CD8-positive, alpha-beta memory T cell (primary cell): ENCODE measurements at regions not wholly inside any gene's neighbourhood (a gene's known extent, or its start where the extent isn't known, plus 50 kb on each side); places are given as distances from the start of the nearest gene placed in this dataset.

Source experiments
- CTCF ChIA-PET: fragments of 350-600 bp; sonication (Branson Sonifier 250); formaldehyde crosslinking; loops from one replicate; lab custom pipeline; 2021; ENCODE audit warnings: antibody characterized with exemption; lab: Charles Lee
- POLR2A ChIA-PET: fragments of 350-600 bp; sonication (Branson Sonifier 250); formaldehyde crosslinking; loops from one replicate; lab custom pipeline; 2021; ENCODE audit warnings: antibody characterized with exemption; lab: Charles Lee
- DNase-seq, 5 donors: peaks; one replicate each; pipeline versions ENCODE4 v3.0.0 to v3.0.0-alpha.2; 2020 to 2022; ENCODE audit warnings: mixed read lengths in 1 of 5
- H3K27ac ChIP-seq: one replicate; pipeline ENCODE4 v1.7.0; 2013; ENCODE audit warnings: low read depth, mild to moderate bottlenecking, low read length, moderate library complexity
- H3K27me3 ChIP-seq: 2 replicates; pipeline ENCODE4 v1.7.0; 2013; ENCODE audit warnings: low read length, mild to moderate bottlenecking; ENCODE audit not compliant: insufficient read depth, poor library complexity, severe bottlenecking
- H3K36me3 ChIP-seq: 2 replicates; pipeline ENCODE4 v1.7.0; 2013; ENCODE audit warnings: mild to moderate bottlenecking, low read length, moderate library complexity; ENCODE audit not compliant: insufficient read depth
- H3K4me1 ChIP-seq: 2 replicates; pipeline ENCODE4 v1.7.0; 2013; ENCODE audit warnings: mild to moderate bottlenecking, low read length, moderate library complexity; ENCODE audit not compliant: insufficient read depth
- H3K4me3 ChIP-seq: 2 replicates; pipeline ENCODE4 v1.7.0; 2013; ENCODE audit warnings: mild to moderate bottlenecking, low read length
- H3K9me3 ChIP-seq: 2 replicates; pipeline ENCODE4 v1.7.0; 2013; ENCODE audit warnings: mild to moderate bottlenecking, low read length
- H3K27ac Mint-ChIP-seq, 8 donors: one replicate each; pipeline ENCODE4 v1.8.0; 2020 to 2021; ENCODE audit warnings: mixed read lengths in 8 of 8, mild to moderate bottlenecking in 6 of 8, inconsistent platforms in 3 of 8, moderate library complexity in 3 of 8
- H3K27me3 Mint-ChIP-seq, 2 donors: one replicate each; pipeline ENCODE4 v1.8.0; 2020 to 2021; ENCODE audit warnings: mixed read lengths in 2 of 2, mild to moderate bottlenecking in 1 of 2, moderate library complexity in 1 of 2
- H3K36me3 Mint-ChIP-seq, 3 donors: one replicate each; pipeline ENCODE4 v1.8.0; 2020 to 2021; ENCODE audit warnings: mixed read lengths in 3 of 3, inconsistent platforms in 1 of 3, mild to moderate bottlenecking in 1 of 3
- H3K4me1 Mint-ChIP-seq, 3 donors: one replicate each; pipeline ENCODE4 v1.8.0; 2020 to 2021; ENCODE audit warnings: mixed read lengths in 3 of 3, inconsistent platforms in 1 of 3, mild to moderate bottlenecking in 1 of 3
- H3K4me3 Mint-ChIP-seq, 7 donors: one replicate each; pipeline ENCODE4 v1.8.0; 2020 to 2021; ENCODE audit warnings: mixed read lengths in 7 of 7, mild to moderate bottlenecking in 6 of 7, moderate library complexity in 4 of 7, inconsistent platforms in 2 of 7
- H3K9me3 Mint-ChIP-seq, 5 donors: one replicate each; pipeline ENCODE4 v1.8.0; 2020 to 2022; ENCODE audit warnings: mixed read lengths in 5 of 5, mild to moderate bottlenecking in 3 of 5, moderate library complexity in 2 of 5, inconsistent platforms in 1 of 5

- Mint-ChIP-seq H3K4me1 (no peaks in the 10 kb centered on the region), H3K36me3 (peaks cover 0 to under 1% (median 0%) of the 10 kb centered on the region in 3 donors), H3K9me3 (no peaks in the 10 kb centered on the region), H3K27ac (no peak overlapping the region), H3K27me3 (peaks cover 0 to 7% of the 10 kb centered on the region in 2 donors), H3K4me3 (no peak overlapping the region)
- Histone ChIP-seq H3K36me3 (no peaks in the 10 kb centered on the region), H3K4me3 (no peak overlapping the region), H3K27me3 (no peaks in the 10 kb centered on the region), H3K4me1 (no peaks in the 10 kb centered on the region), H3K27ac (no peak overlapping the region), H3K9me3 (no peaks in the 10 kb centered on the region)
- ChIA-PET POLR2A (no interaction called here), CTCF (no interaction called here)
- DNase-seq, result no peak
Measured at GRCh38 chr3:135896613-135897012, 68.9 kb upstream of the PPP2R3A start.

- Mint-ChIP-seq H3K4me1 (no peaks in the 10 kb centered on the region), H3K36me3 (peaks cover 0 to 3% (median 0%) of the 10 kb centered on the region in 3 donors), H3K9me3 (no peaks in the 10 kb centered on the region), H3K27me3 (peaks cover 0 to 7% of the 10 kb centered on the region in 2 donors), H3K4me3 (no peak overlapping the region), H3K27ac (no peak overlapping the region)
- Histone ChIP-seq H3K36me3 (no peaks in the 10 kb centered on the region), H3K27ac (no peak overlapping the region), H3K9me3 (no peaks in the 10 kb centered on the region), H3K27me3 (no peaks in the 10 kb centered on the region), H3K4me1 (no peaks in the 10 kb centered on the region), H3K4me3 (no peak overlapping the region)
- ChIA-PET CTCF (no interaction called here), POLR2A (no interaction called here)
- no peak for DNase-seq
Measured at GRCh38 chr3:135897715-135898114, 67.8 kb upstream of the PPP2R3A start.

- Mint-ChIP-seq H3K27ac (no peak overlapping the region), H3K27me3 (peaks cover 0 to 7% of the 10 kb centered on the region in 2 donors), H3K4me3 (no peak overlapping the region), H3K9me3 (no peaks in the 10 kb centered on the region), H3K36me3 (peaks cover 0 to 3% (median 0%) of the 10 kb centered on the region in 3 donors), H3K4me1 (no peaks in the 10 kb centered on the region)
- no peak overlapping the region for H3K27ac ChIP-seq
- DNase-seq, result no peak
- H3K9me3 ChIP-seq, result no peaks in the 10 kb centered on the region
- no peaks in the 10 kb centered on the region for H3K36me3 ChIP-seq
- H3K4me3 ChIP-seq, result no peak overlapping the region
- no peaks in the 10 kb centered on the region for H3K27me3 ChIP-seq
- CTCF ChIA-PET, result no interaction called here
- POLR2A ChIA-PET, result no interaction called here
- H3K4me1 ChIP-seq, result no peaks in the 10 kb centered on the region
Measured at GRCh38 chr3:135898774-135899173, 66.8 kb upstream of the PPP2R3A start.

GRCh38 chr3:135905058-135905724 is 60.3 kb upstream of the PPP2R3A start:
- H3K9me3 ChIP-seq, result no peaks in the 10 kb centered on the region
- CTCF ChIA-PET, result no interaction called here
- H3K4me3 ChIP-seq, result no peak overlapping the region
- no peaks in the 10 kb centered on the region for H3K27me3 ChIP-seq
- no peak overlapping the region for H3K27ac ChIP-seq
- H3K27me3 Mint-ChIP-seq, result peaks cover 3 to 6% of the 10 kb centered on the region in 2 donors
- no peak overlapping the region for H3K27ac Mint-ChIP-seq
- no peaks in the 10 kb centered on the region for H3K9me3 Mint-ChIP-seq
- DNase-seq, result no peak
- no peaks in the 10 kb centered on the region for H3K4me1 Mint-ChIP-seq
- no peak overlapping the region for H3K4me3 Mint-ChIP-seq
- H3K36me3 ChIP-seq, result no peaks in the 10 kb centered on the region
- POLR2A ChIA-PET, result no interaction called here
- peaks cover 0 to 3% (median 0%) of the 10 kb centered on the region in 3 donors for H3K36me3 Mint-ChIP-seq
- H3K4me1 ChIP-seq, result no peaks in the 10 kb centered on the region

GRCh38 chr3:135907422-135908165 is 57.9 kb upstream of the PPP2R3A start:
- Histone ChIP-seq H3K4me1 (no peaks in the 10 kb centered on the region), H3K36me3 (no peaks in the 10 kb centered on the region), H3K27me3 (no peaks in the 10 kb centered on the region), H3K9me3 (no peaks in the 10 kb centered on the region), H3K27ac (no peak overlapping the region), H3K4me3 (no peak overlapping the region)
- H3K4me3 Mint-ChIP-seq, result no peak overlapping the region
- H3K36me3 Mint-ChIP-seq, result no peaks in the 10 kb centered on the region
- H3K27ac Mint-ChIP-seq, result no peak overlapping the region
- CTCF ChIA-PET, result no interaction called here
- H3K9me3 Mint-ChIP-seq, result no peaks in the 10 kb centered on the region
- POLR2A ChIA-PET, result no interaction called here
- peaks cover 0 to 6% of the 10 kb centered on the region in 2 donors for H3K27me3 Mint-ChIP-seq
- no peaks in the 10 kb centered on the region for H3K4me1 Mint-ChIP-seq
- no peak for DNase-seq

- Histone ChIP-seq H3K4me1 (no peaks in the 10 kb centered on the region), H3K27ac (no peak overlapping the region), H3K9me3 (no peaks in the 10 kb centered on the region), H3K27me3 (no peaks in the 10 kb centered on the region), H3K36me3 (no peaks in the 10 kb centered on the region), H3K4me3 (no peak overlapping the region)
- ChIA-PET POLR2A (no interaction called here), CTCF (no interaction called here)
- no peak for DNase-seq
- Mint-ChIP-seq H3K27ac (no peak overlapping the region), H3K27me3 (peaks cover 0 to 6% of the 10 kb centered on the region in 2 donors), H3K36me3 (no peaks in the 10 kb centered on the region), H3K4me3 (no peak overlapping the region), H3K9me3 (no peaks in the 10 kb centered on the region), H3K4me1 (no peaks in the 10 kb centered on the region)
Measured at GRCh38 chr3:135908225-135908624, 57.3 kb upstream of the PPP2R3A start.

GRCh38 chr3:135908737-135909136 is 56.8 kb upstream of the PPP2R3A start:
- no peaks in the 10 kb centered on the region for H3K27me3 ChIP-seq
- H3K4me1 ChIP-seq, result no peaks in the 10 kb centered on the region
- H3K27ac Mint-ChIP-seq, result no peak overlapping the region
- H3K9me3 ChIP-seq, result no peaks in the 10 kb centered on the region
- H3K9me3 Mint-ChIP-seq, result no peaks in the 10 kb centered on the region
- H3K36me3 Mint-ChIP-seq, result no peaks in the 10 kb centered on the region
- no peak overlapping the region for H3K4me3 ChIP-seq
- CTCF ChIA-PET, result no interaction called here
- peaks cover 0 to 6% of the 10 kb centered on the region in 2 donors for H3K27me3 Mint-ChIP-seq
- DNase-seq, result no peak
- POLR2A ChIA-PET, result no interaction called here
- no peak overlapping the region for H3K27ac ChIP-seq
- no peaks in the 10 kb centered on the region for H3K36me3 ChIP-seq
- H3K4me3 Mint-ChIP-seq, result no peak overlapping the region
- no peaks in the 10 kb centered on the region for H3K4me1 Mint-ChIP-seq

- ChIA-PET CTCF (no interaction called here), POLR2A (no interaction called here)
- no peak overlapping the region for H3K4me3 ChIP-seq
- no peaks in the 10 kb centered on the region for H3K36me3 ChIP-seq
- no peaks in the 10 kb centered on the region for H3K9me3 ChIP-seq
- H3K27me3 ChIP-seq, result no peaks in the 10 kb centered on the region
- Mint-ChIP-seq H3K9me3 (no peaks in the 10 kb centered on the region), H3K27me3 (peaks cover 0 to 2% of the 10 kb centered on the region in 2 donors), H3K4me1 (no peaks in the 10 kb centered on the region), H3K36me3 (no peaks in the 10 kb centered on the region), H3K27ac (no peak overlapping the region), H3K4me3 (no peak overlapping the region)
- DNase-seq, result no peak
- no peak overlapping the region for H3K27ac ChIP-seq
- no peaks in the 10 kb centered on the region for H3K4me1 ChIP-seq
Measured at GRCh38 chr3:135911110-135911509, 54.4 kb upstream of the PPP2R3A start.
